KMS-11 (cell line): ENCODE measurements at regions not wholly inside any gene's neighbourhood (a gene's known extent, or its start where the extent isn't known, plus 50 kb on each side); places are given as distances from the start of the nearest gene placed in this dataset.

Experiments used
- H2AFZ ChIP-seq: fragments of 200-600 bp; sonication (generic); 2 replicates; pipeline ENCODE4 v1.6.1; 2016; ENCODE audit warnings: antibody characterized with exemption, mixed run types, low read depth
- H3K27ac ChIP-seq: fragments of 200-600 bp; sonication (generic); 2 replicates; pipeline ENCODE4 v1.6.1; 2016; ENCODE audit warnings: mild to moderate bottlenecking, mixed run types
- H3K27me3 ChIP-seq: fragments of 200-600 bp; sonication (generic); 2 replicates; pipeline ENCODE4 v1.6.1; 2017; ENCODE audit warnings: mild to moderate bottlenecking, low read depth, mixed run types, moderate library complexity; ENCODE audit not compliant: insufficient read depth
- H3K36me3 ChIP-seq: fragments of 200-600 bp; sonication (generic); 2 replicates; pipeline ENCODE4 v1.6.1; 2017; ENCODE audit warnings: mild to moderate bottlenecking, mixed run types; ENCODE audit not compliant: insufficient read depth
- H3K4me1 ChIP-seq: fragments of 200-600 bp; sonication (generic); 2 replicates; pipeline ENCODE4 v1.6.1; 2016; ENCODE audit warnings: mild to moderate bottlenecking, low read depth, mixed run types; ENCODE audit not compliant: poor library complexity, severe bottlenecking
- H3K4me2 ChIP-seq: fragments of 200-600 bp; sonication (generic); 2 replicates; pipeline ENCODE4 v1.7.0; 2016; ENCODE audit warnings: mild to moderate bottlenecking, mixed run types
- H3K4me3 ChIP-seq: fragments of 200-600 bp; sonication (generic); IDR thresholded peaks from 2 replicates; pipeline ENCODE4 v1.6.1; 2017; ENCODE audit warnings: low read depth, low read length, mixed read lengths; ENCODE audit not compliant: insufficient read depth
- H3K79me2 ChIP-seq: fragments of 200-600 bp; sonication (generic); 2 replicates; pipeline ENCODE4 v1.6.1; 2016; ENCODE audit warnings: low read depth, mixed run types; ENCODE audit not compliant: insufficient read depth
- H3K9ac ChIP-seq: fragments of 200-600 bp; sonication (generic); 2 replicates; pipeline ENCODE4 v1.6.1; 2016; ENCODE audit warnings: mild to moderate bottlenecking, mixed run types
- H4K20me1 ChIP-seq: fragments of 200-600 bp; sonication (generic); 2 replicates; pipeline ENCODE4 v1.6.1; 2016; ENCODE audit warnings: mild to moderate bottlenecking, mixed run types; ENCODE audit not compliant: insufficient read depth
- TF ChIP-seq, protein P1 (sequence below): fragments of 200-600 bp; sonication (generic); conservative IDR thresholded peaks from 2 replicates; pipeline ENCODE4 v1.6.1; 2017; ENCODE audit warnings: low read depth, mild to moderate bottlenecking, antibody characterized with exemption, low read length, moderate library complexity, mixed read lengths

DNA sequence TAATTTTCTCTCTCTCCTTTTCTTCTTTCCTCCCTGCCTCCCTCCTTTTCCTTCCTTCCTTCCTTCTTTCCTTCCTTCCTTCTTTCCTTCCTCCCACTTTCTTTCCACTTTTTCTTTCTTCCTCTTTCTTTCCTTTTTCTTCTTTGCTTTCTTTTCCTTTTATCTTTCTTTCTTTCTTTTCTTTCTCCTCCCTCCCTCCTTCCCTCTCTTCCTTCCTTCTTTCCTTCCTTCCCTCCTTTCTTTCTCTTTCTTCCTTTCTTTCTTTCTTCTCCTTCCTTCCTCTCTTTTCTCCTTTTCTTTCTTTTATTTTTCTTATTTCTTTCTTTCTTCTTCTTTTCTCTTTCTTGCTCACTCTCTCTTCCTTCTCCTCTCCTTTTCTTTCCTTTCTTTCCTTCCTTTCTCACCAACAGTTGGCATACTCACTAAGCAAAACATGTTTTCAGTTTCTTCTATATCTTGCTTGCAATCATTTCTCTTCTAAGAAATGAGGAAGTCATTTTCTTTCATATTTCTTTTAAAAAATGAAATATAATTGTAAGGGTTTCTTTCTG lies 97.1 kb upstream of the MAF start:
- Histone ChIP-seq H4K20me1 (no peaks in the 10 kb centered on the region), H3K27me3 (no peaks in the 10 kb centered on the region), H3K36me3 (no peaks in the 10 kb centered on the region), H3K79me2 (no peaks in the 10 kb centered on the region), H3K9ac (no peak overlapping the region), H2AFZ (no peak overlapping the region), H3K27ac (no peak overlapping the region), H3K4me2 (no peak overlapping the region), H3K4me3 (no peak overlapping the region), H3K4me1 (no peaks in the 10 kb centered on the region)
- TF ChIP-seq, protein P1, sequence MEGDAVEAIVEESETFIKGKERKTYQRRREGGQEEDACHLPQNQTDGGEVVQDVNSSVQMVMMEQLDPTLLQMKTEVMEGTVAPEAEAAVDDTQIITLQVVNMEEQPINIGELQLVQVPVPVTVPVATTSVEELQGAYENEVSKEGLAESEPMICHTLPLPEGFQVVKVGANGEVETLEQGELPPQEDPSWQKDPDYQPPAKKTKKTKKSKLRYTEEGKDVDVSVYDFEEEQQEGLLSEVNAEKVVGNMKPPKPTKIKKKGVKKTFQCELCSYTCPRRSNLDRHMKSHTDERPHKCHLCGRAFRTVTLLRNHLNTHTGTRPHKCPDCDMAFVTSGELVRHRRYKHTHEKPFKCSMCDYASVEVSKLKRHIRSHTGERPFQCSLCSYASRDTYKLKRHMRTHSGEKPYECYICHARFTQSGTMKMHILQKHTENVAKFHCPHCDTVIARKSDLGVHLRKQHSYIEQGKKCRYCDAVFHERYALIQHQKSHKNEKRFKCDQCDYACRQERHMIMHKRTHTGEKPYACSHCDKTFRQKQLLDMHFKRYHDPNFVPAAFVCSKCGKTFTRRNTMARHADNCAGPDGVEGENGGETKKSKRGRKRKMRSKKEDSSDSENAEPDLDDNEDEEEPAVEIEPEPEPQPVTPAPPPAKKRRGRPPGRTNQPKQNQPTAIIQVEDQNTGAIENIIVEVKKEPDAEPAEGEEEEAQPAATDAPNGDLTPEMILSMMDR: no peak

DNA sequence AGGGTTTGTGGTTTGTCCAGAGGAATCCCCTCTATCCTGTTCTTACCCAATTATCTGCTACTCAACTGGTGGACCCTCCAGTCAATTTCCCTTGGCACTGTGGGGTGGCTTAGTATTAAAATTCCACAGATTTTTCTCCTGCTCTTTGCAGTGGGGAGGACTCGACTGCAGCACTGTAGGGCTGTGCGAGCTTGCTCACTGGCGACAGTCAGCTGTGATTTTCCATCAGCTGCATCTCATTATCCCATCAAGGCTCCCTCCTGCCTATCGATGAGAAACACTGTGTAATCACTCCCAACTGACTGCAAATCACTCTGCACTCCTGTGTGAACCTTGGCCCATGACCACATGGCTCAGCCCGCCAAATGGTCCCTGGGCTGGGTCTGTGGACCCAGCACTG lies 90.5 kb upstream of the MAF start:
- Histone ChIP-seq H3K79me2 (no peaks in the 10 kb centered on the region), H3K27ac (no peak overlapping the region), H3K4me2 (no peak overlapping the region), H3K4me3 (no peak overlapping the region), H3K27me3 (no peaks in the 10 kb centered on the region), H4K20me1 (no peaks in the 10 kb centered on the region), H3K4me1 (no peaks in the 10 kb centered on the region), H3K9ac (no peak overlapping the region), H3K36me3 (no peaks in the 10 kb centered on the region), H2AFZ (no peak overlapping the region)
- TF ChIP-seq, protein P1: no peak

DNA sequence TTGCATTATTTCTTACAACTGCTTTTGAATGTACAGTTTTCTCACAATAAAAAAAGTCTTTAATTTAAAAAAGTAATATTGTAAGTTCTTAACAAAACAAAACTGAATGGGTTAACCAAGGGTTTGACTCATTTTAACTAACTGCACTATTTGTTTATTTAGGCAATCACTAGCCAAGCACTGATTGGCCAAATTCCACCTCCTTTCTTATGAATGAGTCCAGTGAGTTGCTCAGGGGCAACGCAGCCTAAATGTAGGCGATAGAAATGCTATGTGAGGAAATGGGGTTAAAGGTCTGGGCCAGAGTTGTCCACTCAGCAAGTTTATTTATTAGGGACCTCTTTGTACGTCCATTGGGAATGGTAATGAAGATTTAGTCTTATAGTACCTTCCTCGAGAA lies 89.6 kb upstream of the MAF start:
- H4K20me1 ChIP-seq: no peaks in the 10 kb centered on the region
- no peak overlapping the region for H3K4me2 ChIP-seq
- TF ChIP-seq, protein P1: no peak
- no peak overlapping the region for H2AFZ ChIP-seq
- H3K4me3 ChIP-seq: no peak overlapping the region
- H3K4me1 ChIP-seq: no peaks in the 10 kb centered on the region
- H3K36me3 ChIP-seq: no peaks in the 10 kb centered on the region
- H3K27ac ChIP-seq: no peak overlapping the region
- H3K27me3 ChIP-seq: no peaks in the 10 kb centered on the region
- H3K79me2 ChIP-seq: no peaks in the 10 kb centered on the region
- no peak overlapping the region for H3K9ac ChIP-seq

DNA sequence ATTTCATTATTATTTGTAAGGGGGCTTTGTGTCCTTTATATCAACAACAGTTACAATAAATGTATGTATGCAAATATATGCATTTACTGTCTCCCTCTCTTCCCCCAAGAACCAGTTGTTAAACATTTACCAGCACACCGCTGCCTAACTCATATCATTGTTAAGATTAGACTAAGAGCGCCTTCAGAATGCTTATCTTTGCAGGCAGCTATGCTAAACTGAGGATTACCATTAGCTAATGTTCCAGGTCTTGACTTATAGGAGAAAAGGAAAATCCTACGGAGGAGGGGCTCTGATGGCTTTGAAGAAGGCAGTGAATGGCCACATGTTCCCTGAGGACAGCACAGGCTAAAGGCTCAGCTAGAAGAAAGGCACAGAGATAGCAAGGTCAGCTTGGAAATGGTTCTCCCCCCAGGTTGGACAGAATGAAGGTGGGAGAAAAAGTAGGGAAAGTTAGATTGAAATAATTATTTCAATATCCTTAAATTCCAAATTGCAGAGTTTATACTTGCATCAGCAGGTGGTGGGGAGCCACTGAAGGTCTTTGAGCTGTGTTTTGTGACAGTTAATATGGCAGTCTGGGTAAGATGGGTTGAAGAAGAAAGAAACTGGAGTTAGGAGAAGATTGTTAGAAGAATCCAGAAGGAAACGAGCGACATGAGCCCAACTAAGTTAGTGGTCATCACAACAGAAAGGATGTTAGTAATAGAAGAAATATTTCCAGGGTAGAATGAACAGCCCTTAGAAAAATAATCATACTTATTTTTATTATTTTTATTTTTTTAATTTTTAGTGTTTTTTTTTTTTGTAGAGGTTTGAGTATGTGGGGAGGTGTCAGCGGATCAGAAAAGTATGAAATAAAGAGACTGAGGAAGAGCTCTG lies 87.0 kb upstream of the MAF start:
- TF ChIP-seq, protein P1: no peak
- Histone ChIP-seq H4K20me1 (no peaks in the 10 kb centered on the region), H3K9ac (no peak overlapping the region), H3K36me3 (no peaks in the 10 kb centered on the region), H3K4me3 (no peak overlapping the region), H3K79me2 (no peaks in the 10 kb centered on the region), H3K27me3 (no peaks in the 10 kb centered on the region), H2AFZ (no peak overlapping the region), H3K4me1 (no peaks in the 10 kb centered on the region), H3K4me2 (no peak overlapping the region), H3K27ac (no peak overlapping the region)
